GM21447 (cell line): ENCODE measurements at regions not wholly inside any gene's neighbourhood (a gene's known extent, or its start where the extent isn't known, plus 50 kb on each side); places are given as distances from the start of the nearest gene placed in this dataset.
"Not testable (repeated sequence)": the region's sequence is repeated elsewhere in the genome, so short reads cannot be mapped to it uniquely, and the experiment has no call there.

Source experiments
- ATAC-seq: cut with Tn5 transposase; IDR thresholded peaks from one replicate; pipeline ENCODE4 v1.9.1; 2021; ENCODE audit not compliant: unreplicated experiment

DNA sequence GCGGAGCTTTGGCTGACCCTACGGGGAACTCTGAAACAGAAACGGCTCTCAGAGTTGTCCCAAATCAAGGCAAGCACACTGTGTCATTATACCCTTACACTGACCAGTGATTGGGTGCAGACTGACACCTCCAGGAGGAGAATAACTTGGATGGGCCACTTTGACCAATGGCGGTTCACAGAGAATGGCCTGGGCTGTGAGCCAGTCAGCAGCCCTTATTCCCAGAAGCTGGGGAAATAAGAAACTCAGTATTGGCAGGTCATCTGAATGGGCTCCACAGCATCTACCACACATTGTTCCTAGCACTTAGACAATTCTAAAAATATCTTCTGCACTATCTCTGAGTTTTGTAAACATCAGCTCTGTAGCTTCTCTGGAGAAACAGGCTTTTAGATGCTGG is 265.2 kb downstream of the ADGRL2 start:
- ATAC-seq = no peak

DNA sequence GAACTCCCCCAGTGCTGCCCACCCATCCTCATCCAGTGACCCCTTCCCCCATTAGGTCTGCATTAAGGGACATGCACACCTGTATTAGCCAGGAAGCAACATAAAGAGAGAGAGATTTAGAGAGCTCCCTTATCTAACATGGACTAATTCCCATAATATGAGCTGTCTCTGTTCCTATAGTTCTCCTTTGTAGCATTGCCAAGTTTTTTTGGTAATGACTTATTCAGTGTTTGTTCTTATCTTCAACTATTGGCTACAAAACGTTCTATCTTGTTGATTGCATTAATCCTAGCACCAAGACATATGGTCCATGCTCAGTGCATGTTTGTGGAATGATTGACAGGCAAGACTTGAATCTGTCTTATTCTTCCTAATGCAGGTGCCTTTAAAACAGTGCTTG is 264.0 kb downstream of the ADGRL2 start:
- no peak for ATAC-seq

DNA sequence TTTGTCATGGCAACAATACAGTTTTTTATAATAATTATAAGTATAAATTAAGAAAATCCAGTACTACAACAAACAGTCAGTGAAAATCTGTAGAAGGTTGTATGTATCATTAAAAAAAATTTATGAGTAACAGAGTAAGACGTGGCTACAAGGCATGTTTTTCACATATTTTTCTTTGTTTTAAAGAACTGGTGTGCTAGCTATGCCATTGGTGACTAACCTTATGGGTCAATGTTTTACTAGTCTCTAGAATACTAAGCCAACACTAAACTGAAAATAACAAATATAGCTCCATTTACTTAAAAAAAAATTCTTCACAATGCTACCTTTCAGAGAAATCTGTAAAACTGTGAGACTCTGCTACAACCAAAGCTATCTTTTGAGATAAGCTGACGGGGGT is 261.5 kb downstream of the ADGRL2 start:
- ATAC-seq = no peak

DNA sequence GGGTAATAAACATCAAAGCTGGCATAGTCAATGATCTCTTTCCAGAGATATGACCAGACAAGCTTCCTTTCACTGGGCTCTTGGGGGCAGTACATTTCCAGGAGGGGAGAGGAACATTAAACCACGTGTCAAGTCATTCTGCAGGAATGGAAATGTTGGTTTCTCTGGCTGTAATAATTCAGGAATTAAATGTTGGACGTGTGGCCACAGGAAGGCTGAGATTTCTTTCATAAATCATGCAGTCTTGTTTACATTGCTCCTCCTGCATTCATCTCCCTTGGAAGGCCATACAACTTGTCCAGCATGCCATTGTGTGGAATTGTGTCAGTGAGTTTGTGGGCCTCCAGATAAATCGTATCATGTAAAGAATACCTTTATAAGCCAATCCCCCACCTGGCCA is 259.2 kb downstream of the ADGRL2 start:
- no peak for ATAC-seq

DNA sequence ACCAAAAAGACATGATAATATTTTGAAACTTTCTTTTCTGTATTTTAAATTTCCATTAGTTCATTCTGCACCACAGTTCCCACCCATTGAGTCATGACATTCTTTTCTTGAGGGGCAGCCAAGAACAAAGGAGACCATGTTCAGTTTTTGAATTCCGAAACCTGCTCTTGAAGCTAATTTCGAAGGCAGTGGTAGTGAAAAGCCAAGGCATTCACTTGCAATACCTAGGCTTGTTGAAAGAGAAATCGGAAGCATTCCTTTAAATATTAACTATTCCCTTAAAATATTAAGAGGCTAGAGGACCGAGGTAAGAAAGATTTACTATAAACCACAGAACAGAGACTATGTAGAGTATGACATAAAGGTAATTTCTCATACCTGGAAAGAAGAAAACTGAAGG is 256.3 kb downstream of the ADGRL2 start:
- no peak for ATAC-seq

DNA sequence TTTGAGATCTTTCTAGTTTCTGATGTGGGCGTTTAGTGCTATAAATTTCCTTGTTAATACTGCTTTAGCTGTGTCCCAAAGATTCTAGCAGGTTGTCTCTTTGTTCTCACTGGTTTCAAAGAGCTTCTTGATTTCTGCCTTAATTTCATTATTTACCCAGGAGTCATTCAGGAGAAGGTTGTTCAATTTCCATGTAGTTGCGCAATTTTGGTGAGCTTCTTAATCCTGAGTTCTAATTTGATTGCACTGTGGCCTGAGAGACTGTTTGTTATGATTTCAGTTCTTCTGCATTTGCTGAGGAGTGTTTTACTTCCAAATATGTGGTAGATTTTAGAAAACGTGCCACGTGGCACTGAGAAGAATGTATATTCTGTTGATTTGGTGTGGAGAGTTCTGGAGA is 254.6 kb downstream of the ADGRL2 start:
- ATAC-seq = not testable (repeated sequence)

DNA sequence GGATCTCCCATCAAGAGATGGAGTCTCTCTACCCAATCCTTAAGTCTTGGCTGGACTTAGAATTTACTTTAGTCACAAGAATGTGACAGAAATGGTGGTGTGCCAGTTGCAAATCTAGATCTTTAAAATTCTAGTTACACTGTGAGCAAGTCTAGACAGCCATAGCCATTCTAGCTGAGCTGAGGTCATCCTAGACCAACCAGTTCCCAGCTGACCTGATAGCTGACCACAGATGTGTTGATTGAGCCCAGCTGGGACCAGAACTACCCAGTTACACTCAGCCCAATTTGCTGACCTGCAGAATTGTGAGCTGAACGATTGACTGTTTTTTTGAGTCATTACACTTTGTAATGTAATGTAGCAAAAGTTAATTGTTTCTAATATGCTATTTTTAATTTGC is 251.8 kb downstream of the ADGRL2 start:
- ATAC-seq = no peak

DNA sequence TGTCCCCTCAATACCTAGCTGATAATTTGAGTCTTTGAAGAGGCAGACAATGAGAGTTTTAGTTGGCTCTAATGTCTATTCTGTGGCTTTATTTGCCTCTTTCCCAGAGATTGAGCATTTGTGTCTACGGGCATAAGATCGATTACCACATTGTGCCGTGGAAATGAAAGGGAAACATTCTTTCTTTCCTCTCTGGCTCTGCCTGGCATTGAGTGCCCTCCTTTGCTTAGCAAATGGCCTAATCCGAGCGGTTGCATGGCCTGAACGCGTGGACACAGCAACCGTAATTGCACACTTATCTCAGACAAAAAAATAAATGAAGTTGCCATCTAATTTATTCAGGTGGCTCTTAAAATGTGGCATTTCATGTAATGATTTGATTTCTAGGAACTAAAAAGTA is 247.9 kb downstream of the ADGRL2 start:
- no peak for ATAC-seq

DNA sequence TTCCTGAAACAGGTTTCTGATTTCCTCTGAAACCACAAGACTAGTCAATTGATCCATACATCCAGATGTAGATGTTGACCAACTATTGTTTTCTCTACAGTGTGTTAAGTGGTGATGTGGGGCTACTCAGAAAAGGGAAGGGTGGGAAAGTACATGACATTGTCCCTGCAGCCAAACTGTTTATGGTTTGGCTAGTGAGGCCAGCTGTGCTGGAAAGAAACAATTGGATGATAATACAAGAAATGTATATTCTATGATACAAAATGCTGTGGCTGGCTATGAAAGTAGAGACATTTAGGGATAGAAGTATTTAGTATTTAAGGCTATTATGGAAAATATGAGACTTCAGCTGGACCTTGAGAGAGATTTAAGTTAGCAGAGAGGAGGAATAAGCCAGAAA is 244.5 kb downstream of the ADGRL2 start:
- ATAC-seq = no peak

DNA sequence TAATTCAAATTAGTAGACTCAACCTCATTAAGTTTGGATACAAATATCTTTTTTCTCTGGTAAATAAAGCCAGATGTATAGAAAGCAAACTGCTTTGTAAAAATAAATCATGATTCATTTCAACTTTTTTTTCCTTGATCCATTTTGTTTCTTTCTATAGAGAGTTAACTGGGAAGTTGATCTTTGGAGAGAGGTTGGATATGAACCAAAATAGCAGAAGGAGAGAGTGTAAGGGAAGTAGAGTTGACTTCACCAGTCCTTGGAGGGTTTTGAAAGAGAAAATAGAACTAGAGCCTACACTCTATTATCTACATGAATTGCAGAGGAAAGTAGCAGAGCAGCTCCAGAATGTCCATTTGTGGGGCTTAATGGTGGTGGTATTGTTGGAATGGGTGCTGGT is 243.8 kb downstream of the ADGRL2 start:
- ATAC-seq = no peak

DNA sequence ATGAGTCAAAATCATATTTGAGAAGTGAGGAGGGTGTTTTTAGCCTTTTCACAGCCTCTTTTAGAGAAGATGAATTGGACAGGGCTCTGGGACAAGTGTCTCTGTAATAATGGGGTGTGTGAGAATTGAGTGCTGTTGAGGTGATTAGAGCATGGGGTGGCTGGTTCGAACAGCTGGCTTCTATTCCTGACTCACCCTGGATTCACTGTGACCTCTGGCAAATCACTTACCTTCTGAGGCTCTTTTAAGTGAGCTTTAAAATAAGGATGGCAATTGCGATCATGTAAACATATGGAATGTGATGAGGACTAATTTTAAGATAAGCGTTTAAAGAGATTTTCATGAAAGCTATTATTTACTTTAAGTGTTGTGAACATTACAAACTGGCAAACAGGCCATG is 243.4 kb downstream of the ADGRL2 start:
- ATAC-seq = no peak

DNA sequence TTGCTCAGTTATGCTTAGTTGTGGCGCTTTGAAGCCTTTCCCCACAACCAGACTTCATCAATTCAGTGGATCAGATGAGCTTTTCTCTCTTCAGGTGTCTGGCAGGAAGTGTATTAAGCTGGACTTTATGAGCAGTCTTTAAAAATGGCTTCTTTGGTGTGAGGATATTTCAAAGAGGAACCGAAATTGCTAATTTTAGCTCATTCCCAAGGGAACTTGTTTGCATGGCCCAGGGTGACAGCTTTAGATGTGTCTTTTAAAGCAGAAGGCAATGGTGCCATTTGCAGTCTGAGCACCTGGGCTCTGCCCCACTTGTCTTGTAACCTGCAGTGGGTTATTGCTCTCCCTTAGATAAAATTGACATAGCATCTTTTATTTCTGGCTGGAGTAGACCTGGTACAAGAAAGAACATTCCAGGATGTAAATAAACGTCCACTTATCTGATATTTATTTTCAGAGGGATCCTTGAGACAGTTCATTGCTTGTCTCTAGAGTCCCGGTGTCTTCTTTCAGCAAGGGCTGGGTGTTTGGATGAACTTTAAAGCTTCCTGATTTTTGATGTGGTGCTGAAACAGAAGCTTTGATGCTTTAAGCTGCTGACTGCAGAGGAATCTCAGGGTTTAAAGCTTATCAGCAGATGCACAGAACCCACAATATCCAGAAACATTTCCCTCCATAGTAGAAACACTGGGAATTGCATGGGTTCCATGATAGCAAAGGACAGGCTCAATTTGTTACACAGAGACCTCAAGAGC is 241.7 kb downstream of the ADGRL2 start:
- no peak for ATAC-seq
